Upper lobe of left lung (tissue), 6 donors: ENCODE measurements at regions not wholly inside any gene's neighbourhood (a gene's known extent, or its start where the extent isn't known, plus 50 kb on each side); places are given as distances from the start of the nearest gene placed in this dataset.

Source experiments
- ATAC-seq, 2 donors: fragments of 200-7000 bp; cut with Tn5 transposase; one replicate each; pipeline ENCODE4 v1.9.1; 2022; ENCODE audit warnings: mild to moderate bottlenecking in 2 of 2, moderate library complexity in 2 of 2; ENCODE audit not compliant: low FRiP score in 2 of 2
- DNase-seq, 2 donors: peaks; one replicate each; pipeline ENCODE4 v3.0.0-alpha.2; 2019 to 2020
- H3K27ac ChIP-seq, 4 donors: fragments of 200-600 bp; sonication (generic); one replicate each; pipeline ENCODE4 v1.5.1; 2016 to 2019
- H3K27me3 ChIP-seq, 4 donors: fragments of 200-600 bp; sonication (generic); one replicate each; pipeline ENCODE4 v1.5.1; 2017 to 2019
- H3K36me3 ChIP-seq, 4 donors: fragments of 200-600 bp; sonication (generic); one replicate each; pipeline ENCODE4 v1.5.1; 2016 to 2019
- H3K4me1 ChIP-seq, 4 donors: fragments of 200-600 bp; sonication (generic); one replicate each; pipeline ENCODE4 v1.5.1; 2018 to 2019
- H3K4me3 ChIP-seq, 4 donors: fragments of 200-600 bp; sonication (generic); one replicate each; pipeline ENCODE4 v1.5.1; 2017 to 2019; ENCODE audit warnings: mild to moderate bottlenecking in 2 of 4, moderate library complexity in 1 of 4
- H3K9me3 ChIP-seq, 4 donors: fragments of 200-600 bp; sonication (generic); one replicate each; pipeline ENCODE4 v1.5.1; 2018 to 2019
- CTCF ChIP-seq, 6 experiments: fragments of 450-650 bp in 4 of 6; fragments of 200-600 bp in 2 of 6; sonication (generic) in 2 of 6; IDR thresholded peaks; one replicate each; pipeline ENCODE4 v1.5.1; 2016 to 2019; ENCODE audit warnings: antibody characterized with exemption in 6 of 6
- EP300 ChIP-seq, 4 donors: sonication (generic); formaldehyde crosslinking; IDR thresholded peaks; one replicate each; pipeline ENCODE4 v1.5.1; 2017; ENCODE audit warnings: antibody characterized with exemption in 4 of 4, control low read depth in 2 of 4
- POLR2A ChIP-seq, 4 donors: fragments of 450-650 bp; IDR thresholded peaks; one replicate each; pipeline ENCODE4 v1.5.1; 2016 to 2017; ENCODE audit warnings: antibody characterized with exemption in 4 of 4, mild to moderate bottlenecking in 2 of 4
- POLR2AphosphoS5 ChIP-seq, 2 donors: sonication (generic); formaldehyde crosslinking; IDR thresholded peaks; one replicate each; pipeline ENCODE4 v1.5.1; 2017; ENCODE audit warnings: antibody characterized with exemption in 2 of 2
- WGBS, 2 donors: methylation state at CpG; one replicate each; pipeline ENCODE4 v1.1.5; 2017 to 2018; 5-methylcytosine and 5-hydroxymethylcytosine counted together
- donor health status: DM: no; HTN: no; CAD: no; lungs with moderate emphysema.
- donor health status: DM: no; HTN: yes; CAD: no; lungs with severe emphysema.

- ATAC-seq = no peak
- TF ChIP-seq CTCF (IDR thresholded peaks at IDR 0.05) = no peak
- no peak for TF ChIP-seq EP300 (IDR thresholded peaks at IDR 0.05)
- TF ChIP-seq POLR2AphosphoS5 (IDR thresholded peaks at IDR 0.05) = no peak
- TF ChIP-seq POLR2A (IDR thresholded peaks at IDR 0.05) = no peak
- WGBS, 2 donors = 52 to 64% methylated on average over 4 of the region's 4 CpGs
Observed at GRCh38 chr10:47081264-47081663, 170.0 kb downstream of the PTPN20 start.

GRCh38 chr10:47082055-47082784, 171.0 kb downstream of the PTPN20 start:
- Histone ChIP-seq H3K4me3 (no peak overlapping the region), H3K9me3 (no peaks in the 10 kb centered on the region), H3K36me3 (no peaks in the 10 kb centered on the region), H3K27me3 (no peaks in the 10 kb centered on the region), H3K27ac (no peak overlapping the region), H3K4me1 (no peaks in the 10 kb centered on the region)
- WGBS, 2 donors = 88% methylated on average over 12 of the region's 12 CpGs
- TF ChIP-seq POLR2A (IDR thresholded peaks at IDR 0.05) = no peak
- TF ChIP-seq POLR2AphosphoS5 (IDR thresholded peaks at IDR 0.05) = no peak
- TF ChIP-seq CTCF (IDR thresholded peaks at IDR 0.05) = no peak
- no peak for TF ChIP-seq EP300 (IDR thresholded peaks at IDR 0.05)
- no peak for ATAC-seq
- DNase-seq = no peak

More at GRCh38 chr10:47081264-47081663, 170.0 kb downstream of the PTPN20 start:
- Histone ChIP-seq H3K4me1 (no peaks in the 10 kb centered on the region), H3K36me3 (no peaks in the 10 kb centered on the region), H3K4me3 (no peak overlapping the region), H3K27ac (no peak overlapping the region), H3K27me3 (no peaks in the 10 kb centered on the region), H3K9me3 (no peaks in the 10 kb centered on the region)
- no peak for DNase-seq

GRCh38 chr10:47087667-47088066, 176.4 kb downstream of the PTPN20 start:
- no peak overlapping the region for H3K4me3 ChIP-seq
- no peak for DNase-seq
- no peaks in the 10 kb centered on the region for H3K27me3 ChIP-seq
- no peaks in the 10 kb centered on the region for H3K9me3 ChIP-seq
- no peak for ATAC-seq
- no peak for TF ChIP-seq POLR2AphosphoS5 (IDR thresholded peaks at IDR 0.05)
- no peak overlapping the region for H3K27ac ChIP-seq
- no peaks in the 10 kb centered on the region for H3K36me3 ChIP-seq
- no peaks in the 10 kb centered on the region for H3K4me1 ChIP-seq

- Histone ChIP-seq H3K4me1 (no peaks in the 10 kb centered on the region), H3K27ac (no peak overlapping the region), H3K27me3 (no peaks in the 10 kb centered on the region), H3K36me3 (no peaks in the 10 kb centered on the region), H3K9me3 (no peaks in the 10 kb centered on the region), H3K4me3 (no peak overlapping the region)
- no peak for ATAC-seq
- no peak for DNase-seq
- no peak for TF ChIP-seq CTCF (IDR thresholded peaks at IDR 0.05)
- TF ChIP-seq POLR2A (IDR thresholded peaks at IDR 0.05) = no peak
- TF ChIP-seq EP300 (IDR thresholded peaks at IDR 0.05) = no peak
- TF ChIP-seq POLR2AphosphoS5 (IDR thresholded peaks at IDR 0.05) = no peak
- 89 to 90% methylated on average over 10 of the region's 10 CpGs for WGBS, 2 donors
Observed at GRCh38 chr10:47088656-47089354, 177.6 kb downstream of the PTPN20 start.

- no peaks in the 10 kb centered on the region for H3K36me3 ChIP-seq
- ATAC-seq (no peak), DNase-seq (no peak)
- H3K27me3 ChIP-seq = no peaks in the 10 kb centered on the region
- H3K27ac ChIP-seq = no peak overlapping the region
- no peaks in the 10 kb centered on the region for H3K4me1 ChIP-seq
- WGBS, 2 donors = 94 to 96% methylated on average over 3 of the region's 3 CpGs
- no peak for TF ChIP-seq CTCF (IDR thresholded peaks at IDR 0.05)
- TF ChIP-seq POLR2A (IDR thresholded peaks at IDR 0.05) = no peak
- TF ChIP-seq EP300 (IDR thresholded peaks at IDR 0.05) = no peak
- H3K4me3 ChIP-seq = no peak overlapping the region
- H3K9me3 ChIP-seq = no peaks in the 10 kb centered on the region
Observed at GRCh38 chr10:47090042-47090441, 178.8 kb downstream of the PTPN20 start.
